Right lung (tissue), 2 donors: ENCODE measurements at regions not wholly inside any gene's neighbourhood (a gene's known extent, or its start where the extent isn't known, plus 50 kb on each side); places are given as distances from the start of the nearest gene placed in this dataset.

ENCODE experiments used
- DNase-seq, 2 donors: peaks; one replicate each; pipeline ENCODE4 v3.0.0-alpha.2; 2013

DNA sequence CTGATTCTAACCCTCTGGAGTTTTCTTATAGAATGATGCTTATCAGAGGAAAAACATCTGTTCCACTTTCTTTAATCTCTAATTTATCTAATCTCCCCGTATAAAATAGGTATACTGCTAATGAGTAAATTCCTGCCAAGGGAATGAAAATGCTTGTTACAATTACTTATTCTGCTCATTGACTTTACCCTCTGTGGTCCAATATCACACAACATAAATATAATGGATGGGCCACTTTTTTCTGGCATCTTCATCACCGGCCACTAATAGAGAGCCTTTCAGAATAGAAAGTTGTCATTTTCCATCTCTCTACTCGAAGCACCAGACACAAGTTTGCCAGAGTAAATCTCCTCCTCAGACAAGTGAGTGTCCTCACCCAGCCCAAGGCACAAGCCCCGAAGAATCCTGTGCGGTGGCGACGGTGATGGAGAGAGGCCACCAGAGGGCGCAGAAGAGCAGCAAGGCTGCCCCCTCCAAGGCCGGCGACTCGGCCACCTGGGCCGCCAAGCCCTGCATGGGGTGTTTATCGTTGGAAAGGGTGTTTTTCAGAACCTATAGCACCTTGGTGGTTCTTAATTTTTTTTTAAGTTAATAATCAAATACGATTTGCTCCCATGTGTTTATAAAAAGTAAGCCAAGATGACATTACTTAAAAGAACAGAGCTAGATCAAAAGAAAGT, 212.9 kb upstream of the ARID1B start:
- DNase-seq: peak; percentile 80 to 82

DNA sequence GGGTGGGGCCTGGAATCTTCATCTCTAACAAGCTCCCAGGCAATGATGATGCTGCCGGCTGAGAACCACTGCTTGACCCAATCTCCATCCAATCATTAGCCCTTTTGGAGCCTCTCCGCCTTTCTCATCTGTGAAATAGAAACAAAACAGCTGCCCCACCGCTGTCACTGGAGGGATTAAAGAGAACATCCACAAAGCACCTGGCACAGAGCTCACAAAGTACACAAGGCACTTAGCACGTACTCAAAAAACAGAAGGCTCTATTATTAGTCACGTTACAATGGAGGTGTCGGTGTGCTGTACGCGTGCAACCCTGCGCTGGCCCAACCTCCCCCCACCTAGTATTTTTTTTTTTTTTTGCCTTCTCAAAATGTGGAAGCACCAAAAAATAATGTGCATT, 213.5 kb upstream of the ARID1B start:
- DNase-seq: peak; percentile 68 to 69

- DNase-seq: no peak
These were observed 214.5 kb upstream of the ARID1B start for GRCh38 chr6:156562636-156563035.

DNA sequence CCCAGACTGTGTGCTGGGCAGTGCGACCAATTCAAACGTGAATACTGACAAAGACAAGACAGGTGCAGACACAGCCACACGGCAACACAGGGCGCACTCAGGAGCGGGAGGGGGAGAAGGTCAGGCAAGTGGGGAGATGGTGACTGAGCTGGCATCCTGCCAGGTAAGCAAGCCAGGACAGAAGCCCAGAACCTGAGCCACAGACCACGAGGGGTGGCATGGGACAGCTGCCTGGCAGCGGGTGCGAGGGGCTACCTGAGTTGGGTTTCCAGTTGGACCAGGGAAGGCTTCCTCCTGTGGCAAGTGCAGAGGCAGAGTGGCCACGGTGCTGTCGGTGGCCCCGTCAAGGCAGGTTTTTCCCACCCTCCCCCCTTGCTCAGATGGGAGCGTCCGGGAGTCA, 215.2 kb upstream of the ARID1B start:
- DNase-seq: no peak

DNA sequence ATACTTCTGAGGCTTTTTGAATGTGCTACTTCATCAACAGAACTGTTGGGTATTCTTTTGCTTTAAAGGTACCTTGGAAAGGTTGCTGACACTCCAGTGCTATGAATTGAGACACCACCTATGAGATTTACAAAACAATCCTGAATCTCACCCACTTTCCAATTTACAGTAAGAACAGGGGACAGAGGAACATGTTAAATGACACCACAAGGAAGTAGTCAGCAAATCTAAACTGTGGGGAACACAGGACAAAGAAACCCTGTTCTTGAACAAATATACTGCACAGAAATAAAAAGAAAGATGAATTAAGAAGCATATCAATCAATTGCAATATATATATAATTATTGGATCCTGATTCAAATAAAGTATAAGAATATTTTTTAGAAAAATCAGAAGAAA, 216.7 kb upstream of the ARID1B start:
- no peak for DNase-seq

DNA sequence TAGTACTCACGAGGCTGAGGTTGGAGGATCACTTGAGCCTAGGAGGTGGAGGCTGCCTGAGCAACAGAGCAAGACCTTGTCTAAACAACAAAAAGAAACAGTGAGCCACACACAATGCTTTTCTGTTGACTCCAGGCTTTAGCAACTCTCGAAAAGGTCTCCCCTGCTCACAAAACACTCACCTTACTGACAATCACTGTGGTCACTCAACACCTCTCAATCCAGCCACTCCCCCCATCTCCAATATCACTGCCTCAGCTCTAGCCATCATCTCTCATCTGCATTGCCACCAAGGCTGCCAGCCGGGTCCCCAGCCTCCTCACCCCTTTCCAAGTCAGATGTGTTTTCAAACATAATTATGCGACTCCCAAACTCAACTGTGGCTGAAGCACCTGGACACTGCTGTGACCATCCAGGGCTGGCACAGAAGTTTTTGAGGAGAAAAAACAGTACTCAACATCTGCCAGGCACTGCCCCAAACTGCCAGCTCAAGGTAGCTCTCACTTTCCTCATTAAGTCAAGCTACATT, 218.0 kb upstream of the ARID1B start:
- DNase-seq: no peak

DNA sequence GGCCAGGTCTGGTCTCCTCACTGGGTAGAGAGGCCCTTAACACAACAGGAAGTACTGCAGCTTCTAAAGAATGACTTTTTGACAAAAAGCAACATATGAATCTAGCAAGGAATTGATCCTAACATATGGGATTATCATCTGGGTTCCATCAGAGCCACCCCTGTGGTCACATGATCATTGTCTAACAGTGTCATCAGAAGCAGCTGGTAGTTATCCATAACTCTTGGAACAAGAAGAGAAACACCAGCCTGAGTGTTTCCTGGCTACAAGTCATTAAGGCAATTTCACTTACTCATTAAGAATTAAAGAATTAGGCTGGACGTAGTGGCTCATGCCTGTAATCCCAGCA, 219.3 kb upstream of the ARID1B start:
- no peak for DNase-seq

GRCh38 chr6:156557251-156557910, 219.8 kb upstream of the ARID1B start:
- peak; percentile 90 to 91 for DNase-seq

- no peak for DNase-seq
These were observed 220.4 kb upstream of the ARID1B start for GRCh38 chr6:156556811-156557210.

GRCh38 chr6:156555116-156555515, 222.1 kb upstream of the ARID1B start:
- no peak for DNase-seq

DNA sequence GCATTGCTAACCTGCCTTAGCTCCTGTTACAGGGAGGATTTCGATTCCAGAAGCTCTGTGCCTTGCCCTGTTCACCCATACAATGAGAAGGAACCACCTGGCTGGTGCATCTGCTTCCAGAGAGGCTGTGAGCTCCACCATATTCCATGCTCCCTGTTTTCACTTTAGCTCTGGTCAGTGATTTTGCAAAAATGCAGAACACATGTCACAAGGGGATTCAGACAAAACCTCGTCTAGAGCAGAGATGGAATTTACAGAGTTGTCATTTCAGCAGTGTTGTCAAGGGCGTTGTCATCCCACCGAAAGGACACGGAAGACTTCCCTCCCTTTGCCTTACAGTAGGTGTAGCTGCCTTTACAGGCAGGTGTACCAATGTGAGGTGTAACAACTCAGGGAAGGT, 223.0 kb upstream of the ARID1B start:
- DNase-seq: no peak

GRCh38 chr6:156552849-156553248, 224.3 kb upstream of the ARID1B start:
- DNase-seq: no peak

- DNase-seq: no peak
These were observed 226.2 kb upstream of the ARID1B start for GRCh38 chr6:156550949-156551348.

- peak; percentile 32 to 44 for DNase-seq
These were observed 231.2 kb upstream of the ARID1B start for GRCh38 chr6:156545931-156546330.

GRCh38 chr6:156545021-156545420, 232.2 kb upstream of the ARID1B start:
- no peak for DNase-seq

- no peak for DNase-seq
These were observed 233.1 kb upstream of the ARID1B start for GRCh38 chr6:156544046-156544445.

DNA sequence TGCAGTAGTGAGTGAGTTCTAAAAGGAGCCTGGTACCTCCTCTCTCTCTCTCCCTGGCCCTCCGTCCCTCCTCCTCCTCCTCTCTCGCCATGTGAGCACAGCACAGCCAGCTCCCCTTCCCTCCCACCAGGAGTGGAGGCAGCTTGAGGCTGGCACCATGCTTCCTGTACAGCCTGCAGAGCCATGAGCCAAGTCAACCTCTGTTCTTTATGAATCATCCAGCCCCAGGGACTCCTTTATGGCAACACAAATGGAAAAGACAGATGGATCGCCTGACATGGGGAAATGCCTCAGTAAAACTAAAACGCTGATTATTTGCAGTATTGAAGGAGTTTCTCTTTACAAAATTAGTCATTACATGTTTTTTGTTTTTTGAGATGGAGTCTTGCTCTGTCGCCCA, 233.7 kb upstream of the ARID1B start:
- DNase-seq: no peak

- DNase-seq: peak; percentile 52 to 53
These were observed 238.1 kb upstream of the ARID1B start for GRCh38 chr6:156538875-156539660.

DNA sequence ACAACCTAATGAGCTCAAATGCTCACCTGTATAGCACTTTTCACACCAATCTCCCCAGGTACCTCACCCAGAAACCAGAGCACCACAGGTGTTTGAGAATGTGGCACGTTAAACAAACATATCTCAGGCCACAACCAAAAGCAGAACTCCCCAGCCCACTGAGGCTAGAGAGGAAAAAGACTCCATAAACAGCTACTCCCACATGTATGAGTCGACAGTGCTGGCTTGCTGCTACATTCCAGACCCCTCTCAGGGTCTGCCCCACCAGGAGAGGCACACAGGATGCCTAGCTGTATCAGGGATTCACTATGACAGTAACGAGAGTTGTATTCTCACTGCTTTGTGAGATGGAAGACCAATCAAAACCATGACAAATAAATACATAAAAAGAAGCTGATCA, 242.6 kb upstream of the ARID1B start:
- DNase-seq: no peak

DNA sequence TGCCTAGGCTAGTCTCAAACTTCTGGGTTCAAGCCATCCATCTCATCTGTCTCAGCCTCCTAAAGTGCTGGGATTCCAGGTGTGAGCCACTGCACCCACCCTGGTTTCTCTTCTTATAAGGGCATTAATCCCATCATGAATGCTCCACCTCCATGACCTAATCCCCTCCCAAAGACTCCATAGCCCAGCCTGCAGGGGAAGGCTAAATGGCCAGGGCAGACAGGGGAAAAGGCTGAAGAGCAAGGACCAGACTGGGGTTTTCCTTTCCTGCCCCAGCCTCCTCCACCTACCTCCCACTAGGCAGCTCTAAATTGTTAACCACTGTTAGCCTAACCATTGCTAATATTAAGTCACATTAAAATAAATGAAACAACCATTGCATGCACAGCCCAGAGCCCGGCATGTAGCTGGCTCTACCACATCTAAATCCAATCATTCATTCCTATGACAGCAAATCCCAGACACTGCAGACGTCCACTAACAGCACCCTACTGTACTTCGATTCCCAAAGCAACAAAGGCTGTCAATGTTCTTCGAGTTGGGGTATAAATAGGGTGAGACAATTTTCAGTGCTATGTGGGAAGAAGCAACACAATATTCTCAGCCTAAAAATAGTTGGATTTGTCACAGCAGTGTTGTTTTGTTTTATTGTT, 243.2 kb upstream of the ARID1B start:
- DNase-seq: no peak

- no peak for DNase-seq
These were observed 251.1 kb upstream of the ARID1B start for GRCh38 chr6:156526081-156526480.

- no peak for DNase-seq
These were observed 251.6 kb upstream of the ARID1B start for GRCh38 chr6:156525541-156525940.
